SU-DHL-6 (cell line): ENCODE measurements at regions not wholly inside any gene's neighbourhood (a gene's known extent, or its start where the extent isn't known, plus 50 kb on each side); places are given as distances from the start of the nearest gene placed in this dataset.

ENCODE experiments used
- H2AFZ ChIP-seq: fragments of 200-600 bp; sonication (generic); 2 replicates; pipeline ENCODE4 v1.6.1; 2014; ENCODE audit warnings: low read depth, mild to moderate bottlenecking, moderate library complexity, mixed read lengths, antibody characterized with exemption, low read length; ENCODE audit not compliant: severe bottlenecking
- H3F3A ChIP-seq: fragments of 200-600 bp; shearing (Covaris generic); 2 replicates; pipeline ENCODE4 v1.6.0; 2016; ENCODE audit warnings: antibody characterized with exemption, mild to moderate bottlenecking; ENCODE audit not compliant: insufficient read depth
- H3K27ac ChIP-seq: fragments of 200-600 bp; sonication (generic); 2 replicates; pipeline ENCODE4 v1.5.1; 2016; ENCODE audit warnings: low read depth, mild to moderate bottlenecking, low read length, moderate library complexity, mixed read lengths
- H3K27me3 ChIP-seq: fragments of 200-600 bp; sonication (generic), shearing (Covaris generic); 2 replicates; pipeline ENCODE4 v1.6.0; 2014; ENCODE audit warnings: mild to moderate bottlenecking, low read length
- H3K36me3 ChIP-seq: fragments of 200-600 bp; sonication (generic); 2 replicates; pipeline ENCODE4 v1.6.1; 2014; ENCODE audit warnings: mild to moderate bottlenecking, low read length, mixed read lengths
- H3K4me2 ChIP-seq: fragments of 300-600, 200-600 bp; shearing (Covaris generic), sonication (generic); 2 replicates; pipeline ENCODE4 v1.6.0; 2014; ENCODE audit warnings: low read length, low read depth, mild to moderate bottlenecking; ENCODE audit not compliant: poor library complexity, severe bottlenecking
- H3K4me3 ChIP-seq: fragments of 200-600 bp; sonication (generic); 2 replicates; pipeline ENCODE4 v1.5.1; 2014; ENCODE audit warnings: antibody characterized with exemption, low read length, mild to moderate bottlenecking, mixed read lengths; ENCODE audit not compliant: insufficient read depth, poor library complexity, severe bottlenecking
- H3K79me2 ChIP-seq: fragments of 200-600 bp; sonication (generic); 2 replicates; pipeline ENCODE4 v1.6.1; 2014; ENCODE audit warnings: mild to moderate bottlenecking, low read length, moderate library complexity; ENCODE audit not compliant: insufficient read depth
- H3K9ac ChIP-seq: fragments of 200-600 bp; sonication (generic); 2 replicates; pipeline ENCODE4 v1.7.0; 2014; ENCODE audit warnings: mild to moderate bottlenecking, low read length
- H3K9me2 ChIP-seq: fragments of 200-600 bp; sonication (generic); replicated peaks from 2 replicates; pipeline ENCODE4 v1.6.1; 2014; ENCODE audit warnings: low read length; ENCODE audit not compliant: insufficient read depth
- H3K9me3 ChIP-seq: fragments of 200-600 bp; sonication (generic); 2 replicates; pipeline ENCODE4 v1.6.1; 2014; ENCODE audit warnings: low read length, mixed read lengths; ENCODE audit not compliant: insufficient read depth
- H4K20me1 ChIP-seq: fragments of 200-600 bp; sonication (generic); 2 replicates; pipeline ENCODE4 v1.6.1; 2014; ENCODE audit warnings: low read depth, mild to moderate bottlenecking, antibody characterized with exemption, low read length, moderate library complexity, mixed read lengths
- EZH2phosphoT487 ChIP-seq: fragments of 200-600 bp; sonication (generic), shearing (Covaris generic); conservative IDR thresholded peaks from 2 replicates; pipeline ENCODE4 v1.6.1; 2018; ENCODE audit warnings: mild to moderate bottlenecking, antibody characterized with exemption, low read length, moderate library complexity, mixed read lengths
- TF ChIP-seq, protein P1 (sequence below): fragments of 200-600 bp; sonication (generic); IDR thresholded peaks from one replicate; pipeline ENCODE4 v1.5.1; 2017; ENCODE audit warnings: antibody characterized with exemption, mild to moderate bottlenecking, low read length, moderate library complexity; ENCODE audit not compliant: insufficient read depth, poor library complexity, severe bottlenecking

DNA sequence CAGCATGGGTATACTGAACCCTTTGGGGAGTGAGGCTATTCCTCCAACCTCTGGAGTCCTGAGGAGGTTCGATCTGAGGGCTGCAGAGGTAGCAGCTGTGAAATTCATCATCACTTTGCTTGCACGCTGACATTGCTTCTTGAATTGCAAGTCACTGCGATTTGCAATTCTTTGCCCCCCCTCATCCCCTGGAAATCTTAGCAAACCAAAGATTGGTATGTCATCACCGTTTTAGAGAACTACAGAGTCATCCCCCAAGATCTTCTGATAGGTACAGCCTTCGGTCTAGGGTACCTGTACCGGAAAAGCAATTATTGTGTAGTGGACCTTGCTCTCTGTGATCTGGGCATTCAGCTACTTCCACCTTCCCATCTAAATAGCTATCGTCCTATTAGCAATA is 192.6 kb downstream of the KLF6 start:
- H2AFZ ChIP-seq: no peak overlapping the region
- H3K36me3 ChIP-seq: no peaks in the 10 kb centered on the region
- TF ChIP-seq, protein P1, sequence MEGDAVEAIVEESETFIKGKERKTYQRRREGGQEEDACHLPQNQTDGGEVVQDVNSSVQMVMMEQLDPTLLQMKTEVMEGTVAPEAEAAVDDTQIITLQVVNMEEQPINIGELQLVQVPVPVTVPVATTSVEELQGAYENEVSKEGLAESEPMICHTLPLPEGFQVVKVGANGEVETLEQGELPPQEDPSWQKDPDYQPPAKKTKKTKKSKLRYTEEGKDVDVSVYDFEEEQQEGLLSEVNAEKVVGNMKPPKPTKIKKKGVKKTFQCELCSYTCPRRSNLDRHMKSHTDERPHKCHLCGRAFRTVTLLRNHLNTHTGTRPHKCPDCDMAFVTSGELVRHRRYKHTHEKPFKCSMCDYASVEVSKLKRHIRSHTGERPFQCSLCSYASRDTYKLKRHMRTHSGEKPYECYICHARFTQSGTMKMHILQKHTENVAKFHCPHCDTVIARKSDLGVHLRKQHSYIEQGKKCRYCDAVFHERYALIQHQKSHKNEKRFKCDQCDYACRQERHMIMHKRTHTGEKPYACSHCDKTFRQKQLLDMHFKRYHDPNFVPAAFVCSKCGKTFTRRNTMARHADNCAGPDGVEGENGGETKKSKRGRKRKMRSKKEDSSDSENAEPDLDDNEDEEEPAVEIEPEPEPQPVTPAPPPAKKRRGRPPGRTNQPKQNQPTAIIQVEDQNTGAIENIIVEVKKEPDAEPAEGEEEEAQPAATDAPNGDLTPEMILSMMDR: no peak
- no peak for TF ChIP-seq EZH2phosphoT487
- no peak overlapping the region for H3K4me2 ChIP-seq
- no peaks in the 10 kb centered on the region for H4K20me1 ChIP-seq
- H3K27ac ChIP-seq: no peak overlapping the region
- H3K79me2 ChIP-seq: no peaks in the 10 kb centered on the region
- H3K27me3 ChIP-seq: no peaks in the 10 kb centered on the region
- no peaks in the 10 kb centered on the region for H3K9me3 ChIP-seq
- H3K9ac ChIP-seq: no peak overlapping the region
- H3K4me3 ChIP-seq: no peak overlapping the region
- H3K9me2 ChIP-seq: no peaks in the 10 kb centered on the region
- H3F3A ChIP-seq: no peaks in the 10 kb centered on the region

DNA sequence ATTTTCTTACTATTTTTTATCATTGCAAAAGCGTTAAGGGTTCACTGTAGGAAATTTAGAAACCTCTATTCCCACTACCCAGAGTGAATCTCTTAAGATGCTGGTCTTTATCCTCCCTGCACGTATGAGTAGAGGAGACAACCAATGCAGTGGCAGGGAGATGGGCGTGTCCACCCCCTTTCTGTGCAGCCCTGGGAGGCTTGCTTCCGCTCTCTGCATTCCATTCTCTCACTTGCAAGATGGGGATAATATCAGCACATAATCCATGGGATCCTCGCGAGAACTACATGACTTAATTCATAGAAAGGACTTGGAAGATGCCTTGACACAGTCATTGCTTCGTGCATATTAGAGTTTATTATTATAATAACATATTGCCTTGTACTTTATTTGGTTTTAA is 196.2 kb downstream of the KLF6 start:
- Histone ChIP-seq H2AFZ (no peak overlapping the region), H3F3A (no peaks in the 10 kb centered on the region), H4K20me1 (no peaks in the 10 kb centered on the region), H3K27me3 (no peaks in the 10 kb centered on the region), H3K9me3 (no peaks in the 10 kb centered on the region), H3K79me2 (no peaks in the 10 kb centered on the region), H3K4me3 (no peak overlapping the region), H3K9ac (no peak overlapping the region), H3K27ac (no peak overlapping the region), H3K36me3 (no peaks in the 10 kb centered on the region), H3K4me2 (no peak overlapping the region), H3K9me2 (no peaks in the 10 kb centered on the region)
- TF ChIP-seq, protein P1: no peak
- no peak for TF ChIP-seq EZH2phosphoT487

DNA sequence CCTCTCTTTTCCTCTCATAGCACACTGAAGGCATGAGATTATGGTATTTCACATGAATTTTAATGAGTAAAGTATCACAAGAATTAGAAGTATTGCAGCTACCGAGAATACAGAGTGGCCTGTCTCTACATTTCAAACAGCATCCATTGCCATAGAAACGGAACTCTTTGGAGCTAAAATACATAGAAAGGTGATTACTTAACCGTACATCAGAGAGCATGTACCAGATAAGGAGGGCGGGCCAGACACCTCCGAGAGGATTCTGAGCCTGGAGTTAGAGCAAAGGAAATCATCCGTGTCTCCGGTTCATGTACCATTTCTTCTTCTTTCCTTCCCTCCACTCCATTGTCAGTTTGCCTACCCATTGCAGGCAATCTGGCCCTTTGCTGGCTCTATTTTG is 196.7 kb downstream of the KLF6 start:
- Histone ChIP-seq H3K79me2 (no peaks in the 10 kb centered on the region), H4K20me1 (no peaks in the 10 kb centered on the region), H3K9ac (no peak overlapping the region), H3K27me3 (no peaks in the 10 kb centered on the region), H3K9me2 (no peaks in the 10 kb centered on the region), H3K4me2 (no peak overlapping the region), H3K4me3 (no peak overlapping the region), H2AFZ (no peak overlapping the region), H3K27ac (no peak overlapping the region), H3K36me3 (no peaks in the 10 kb centered on the region), H3F3A (no peaks in the 10 kb centered on the region), H3K9me3 (no peaks in the 10 kb centered on the region)
- TF ChIP-seq EZH2phosphoT487: no peak
- TF ChIP-seq, protein P1: no peak
